ENCODE measurements at regions not wholly inside any gene's neighbourhood (a gene's known extent, or its start where the extent isn't known, plus 50 kb on each side); places are given as distances from the start of the nearest gene placed in this dataset.

GRCh38 chr2:204032301-204032700 lies 95.7 kb downstream of the ICOS start:
- TF ChIP-seq KDM4B (CRISPR knock-in tag; IDR thresholded peaks at IDR 0.05) (no peak), ZKSCAN1 (IDR thresholded peaks at IDR 0.05; ENCODE audit: low read length) (no peak), ZSCAN29 (CRISPR knock-in tag; conservative IDR thresholded peaks at IDR 0.05) (no peak), EZH2 (conservative IDR thresholded peaks at IDR 0.05; ENCODE audit: low read depth, low read length) (no peak), MIER3 (CRISPR knock-in tag; IDR thresholded peaks at IDR 0.05; ENCODE audit: borderline replicate concordance) (no peak), YY1 (IDR thresholded peaks at IDR 0.05; ENCODE audit: insufficient read depth, insufficient replicate concordance, low read depth, low read length) (no peak)
- TF ChIP-seq, protein P1, sequence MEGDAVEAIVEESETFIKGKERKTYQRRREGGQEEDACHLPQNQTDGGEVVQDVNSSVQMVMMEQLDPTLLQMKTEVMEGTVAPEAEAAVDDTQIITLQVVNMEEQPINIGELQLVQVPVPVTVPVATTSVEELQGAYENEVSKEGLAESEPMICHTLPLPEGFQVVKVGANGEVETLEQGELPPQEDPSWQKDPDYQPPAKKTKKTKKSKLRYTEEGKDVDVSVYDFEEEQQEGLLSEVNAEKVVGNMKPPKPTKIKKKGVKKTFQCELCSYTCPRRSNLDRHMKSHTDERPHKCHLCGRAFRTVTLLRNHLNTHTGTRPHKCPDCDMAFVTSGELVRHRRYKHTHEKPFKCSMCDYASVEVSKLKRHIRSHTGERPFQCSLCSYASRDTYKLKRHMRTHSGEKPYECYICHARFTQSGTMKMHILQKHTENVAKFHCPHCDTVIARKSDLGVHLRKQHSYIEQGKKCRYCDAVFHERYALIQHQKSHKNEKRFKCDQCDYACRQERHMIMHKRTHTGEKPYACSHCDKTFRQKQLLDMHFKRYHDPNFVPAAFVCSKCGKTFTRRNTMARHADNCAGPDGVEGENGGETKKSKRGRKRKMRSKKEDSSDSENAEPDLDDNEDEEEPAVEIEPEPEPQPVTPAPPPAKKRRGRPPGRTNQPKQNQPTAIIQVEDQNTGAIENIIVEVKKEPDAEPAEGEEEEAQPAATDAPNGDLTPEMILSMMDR (CRISPR knock-in tag; IDR thresholded peaks at IDR 0.05): no peak
